CD14-positive monocyte (primary cell): ENCODE measurements at regions not wholly inside any gene's neighbourhood (a gene's known extent, or its start where the extent isn't known, plus 50 kb on each side); places are given as distances from the start of the nearest gene placed in this dataset.

Experiments used
- DNase-seq, 3 donors: peaks; one replicate each; pipeline ENCODE4 v3.0.0-alpha.2; 2011 to 2022
- H2AFZ ChIP-seq: 2 replicates; pipeline ENCODE4 v1.6.0; 2012; ENCODE audit warnings: mild to moderate bottlenecking, low read depth, low read length, inconsistent platforms; ENCODE audit not compliant: insufficient read depth, poor library complexity, severe bottlenecking
- H3K27ac ChIP-seq, 2 donors: 1 replicate in 1 of 2; 2 replicates in 1 of 2; pipeline ENCODE4 v1.5.1; 2012 to 2013; ENCODE audit warnings: low read length in 2 of 2, control low read depth in 1 of 2, inconsistent platforms in 1 of 2, low read depth in 1 of 2, mild to moderate bottlenecking in 1 of 2
- H3K27me3 ChIP-seq, 2 donors: one replicate each; pipeline versions ENCODE4 v1.6.0 to v1.6.1; 2011 to 2013; ENCODE audit warnings: low read length in 2 of 2; ENCODE audit not compliant: control insufficient read depth in 2 of 2, insufficient read depth in 2 of 2
- H3K36me3 ChIP-seq, 2 donors: replicated peaks in 1 of 2; 1 replicate in 1 of 2; 2 replicates in 1 of 2; pipeline versions ENCODE4 v1.5.1 to v1.6.1; 2012 to 2013; ENCODE audit warnings: low read length in 2 of 2, control low read depth in 1 of 2, inconsistent platforms in 1 of 2, mild to moderate bottlenecking in 1 of 2; ENCODE audit not compliant: insufficient read depth in 2 of 2, control insufficient read depth in 1 of 2
- H3K4me1 ChIP-seq, 2 donors: 1 replicate in 1 of 2; 2 replicates in 1 of 2; pipeline versions ENCODE4 v1.5.1 to v1.6.1; 2012 to 2013; ENCODE audit warnings: low read length in 2 of 2, control low read depth in 1 of 2, inconsistent platforms in 1 of 2, mild to moderate bottlenecking in 1 of 2, moderate library complexity in 1 of 2; ENCODE audit not compliant: insufficient read depth in 2 of 2, control insufficient read depth in 1 of 2
- H3K4me2 ChIP-seq: replicated peaks from 2 replicates; pipeline ENCODE3; 2012; ENCODE audit warnings: low read length, moderate library complexity, mild to moderate bottlenecking; ENCODE audit not compliant: poor library complexity, severe bottlenecking; ENCODE audit errors: extremely low read depth
- H3K4me3 ChIP-seq, 3 experiments: fragments of 200-600 bp in 1 of 3; sonication (generic) in 1 of 3; replicated peaks in 1 of 3; 1 replicate in 2 of 3; 2 replicates in 1 of 3; pipeline ENCODE4 v1.5.1; 2011 to 2013; ENCODE audit warnings: low read length in 3 of 3, mild to moderate bottlenecking in 3 of 3, control low read depth in 2 of 3, low read depth in 2 of 3, inconsistent platforms in 1 of 3, moderate library complexity in 1 of 3
- H3K79me2 ChIP-seq: 2 replicates; pipeline ENCODE4 v1.6.0; 2012; ENCODE audit warnings: mild to moderate bottlenecking, control low read depth, inconsistent platforms, low read length, moderate library complexity; ENCODE audit not compliant: insufficient read depth
- H3K9ac ChIP-seq: 2 replicates; pipeline ENCODE4 v1.6.0; 2017; ENCODE audit warnings: low read length, mild to moderate bottlenecking; ENCODE audit not compliant: insufficient read depth, poor library complexity, severe bottlenecking
- H3K9me3 ChIP-seq, 2 donors: replicated peaks in 1 of 2; 1 replicate in 1 of 2; 2 replicates in 1 of 2; pipeline versions ENCODE4 v1.5.1 to v1.6.1; 2012 to 2013; ENCODE audit warnings: low read length in 2 of 2, control low read depth in 1 of 2; ENCODE audit not compliant: control insufficient read depth in 1 of 2, insufficient read depth in 1 of 2
- H4K20me1 ChIP-seq: 2 replicates; pipeline ENCODE4 v1.6.0; 2012; ENCODE audit warnings: mild to moderate bottlenecking, low read length, control low read depth, moderate library complexity; ENCODE audit not compliant: insufficient read depth
- H3K27ac Mint-ChIP-seq, 7 donors: one replicate each; pipeline ENCODE4 v1.8.0; 2020; ENCODE audit warnings: mild to moderate bottlenecking in 7 of 7, mixed read lengths in 7 of 7, moderate library complexity in 6 of 7, inconsistent platforms in 2 of 7
- H3K27me3 Mint-ChIP-seq, 3 donors: one replicate each; pipeline ENCODE4 v1.8.0; 2021 to 2022; ENCODE audit warnings: low read depth in 3 of 3, mild to moderate bottlenecking in 3 of 3, mixed read lengths in 3 of 3, moderate library complexity in 3 of 3, inconsistent platforms in 1 of 3
- H3K36me3 Mint-ChIP-seq, 2 donors: one replicate each; pipeline ENCODE4 v1.8.0; 2020; ENCODE audit warnings: mixed read lengths in 2 of 2, inconsistent platforms in 1 of 2, mild to moderate bottlenecking in 1 of 2
- H3K4me1 Mint-ChIP-seq: one replicate; pipeline ENCODE4 v1.8.0; 2020; ENCODE audit warnings: mild to moderate bottlenecking, mixed read lengths
- H3K4me3 Mint-ChIP-seq, 2 donors: one replicate each; pipeline ENCODE4 v1.8.0; 2020; ENCODE audit warnings: mild to moderate bottlenecking in 2 of 2, mixed read lengths in 2 of 2, moderate library complexity in 1 of 2
- H3K9me3 Mint-ChIP-seq, 7 donors: one replicate each; pipeline ENCODE4 v1.8.0; 2020 to 2022; ENCODE audit warnings: mixed read lengths in 7 of 7, mild to moderate bottlenecking in 6 of 7, moderate library complexity in 6 of 7, inconsistent platforms in 2 of 7
- WGBS: methylation state at CpG from one replicate; pipeline ENCODE4 v1.1.5; 2013; ENCODE audit warnings: missing lambda C conversion rate; ENCODE audit not compliant: insufficient coverage; 5-methylcytosine and 5-hydroxymethylcytosine counted together
- intact Hi-C, 2 donors: fragments of 100-400 bp; cut with micrococcal nuclease; formaldehyde crosslinking; loops; one replicate each; pipeline versions ENCODE4 v1.15.0 to v1.15.1; 2023
- TF ChIP-seq, protein P1 (sequence below): fragments of 200-600 bp; IDR thresholded peaks from one replicate; pipeline ENCODE4 v1.8.0; 2022; ENCODE audit warnings: antibody characterized with exemption, mild to moderate bottlenecking

DNA sequence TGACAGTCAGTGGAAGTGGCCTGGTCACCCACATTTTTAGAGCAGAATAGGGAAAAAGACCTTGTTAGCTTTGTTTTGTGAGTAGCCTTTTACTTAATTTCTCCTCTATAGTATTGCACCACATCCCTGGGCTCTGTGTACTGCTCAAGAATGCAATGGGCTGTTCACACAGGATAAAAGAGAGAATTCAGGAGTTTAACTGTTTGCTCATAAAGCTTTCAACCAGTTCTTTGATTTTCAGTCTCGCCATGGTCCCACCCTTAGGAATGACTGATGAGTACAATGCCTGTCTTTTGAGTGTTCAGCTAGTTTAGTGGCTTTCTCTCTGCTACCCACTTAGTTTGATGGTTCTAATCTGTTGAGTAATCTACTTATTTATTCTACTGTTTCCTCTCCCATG lies 129.7 kb downstream of the PLG start:
- H3K27ac ChIP-seq: no peak overlapping the region
- no peaks in the 10 kb centered on the region for H4K20me1 ChIP-seq
- no peaks in the 10 kb centered on the region for H3K36me3 Mint-ChIP-seq
- H3K4me3 ChIP-seq: no peak overlapping the region
- H3K4me3 Mint-ChIP-seq: no peak overlapping the region
- H3K4me2 ChIP-seq: no peak overlapping the region
- no peak overlapping the region for H2AFZ ChIP-seq
- H3K36me3 ChIP-seq: no peaks in the 10 kb centered on the region
- H3K4me1 Mint-ChIP-seq: no peaks in the 10 kb centered on the region
- peaks cover 0 to 2% (median 0%) of the 10 kb centered on the region in 3 donors for H3K27me3 Mint-ChIP-seq
- H3K4me1 ChIP-seq: no peaks in the 10 kb centered on the region
- TF ChIP-seq, protein P1, sequence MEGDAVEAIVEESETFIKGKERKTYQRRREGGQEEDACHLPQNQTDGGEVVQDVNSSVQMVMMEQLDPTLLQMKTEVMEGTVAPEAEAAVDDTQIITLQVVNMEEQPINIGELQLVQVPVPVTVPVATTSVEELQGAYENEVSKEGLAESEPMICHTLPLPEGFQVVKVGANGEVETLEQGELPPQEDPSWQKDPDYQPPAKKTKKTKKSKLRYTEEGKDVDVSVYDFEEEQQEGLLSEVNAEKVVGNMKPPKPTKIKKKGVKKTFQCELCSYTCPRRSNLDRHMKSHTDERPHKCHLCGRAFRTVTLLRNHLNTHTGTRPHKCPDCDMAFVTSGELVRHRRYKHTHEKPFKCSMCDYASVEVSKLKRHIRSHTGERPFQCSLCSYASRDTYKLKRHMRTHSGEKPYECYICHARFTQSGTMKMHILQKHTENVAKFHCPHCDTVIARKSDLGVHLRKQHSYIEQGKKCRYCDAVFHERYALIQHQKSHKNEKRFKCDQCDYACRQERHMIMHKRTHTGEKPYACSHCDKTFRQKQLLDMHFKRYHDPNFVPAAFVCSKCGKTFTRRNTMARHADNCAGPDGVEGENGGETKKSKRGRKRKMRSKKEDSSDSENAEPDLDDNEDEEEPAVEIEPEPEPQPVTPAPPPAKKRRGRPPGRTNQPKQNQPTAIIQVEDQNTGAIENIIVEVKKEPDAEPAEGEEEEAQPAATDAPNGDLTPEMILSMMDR: no peak
- H3K27ac Mint-ChIP-seq: no peak overlapping the region
- no peaks in the 10 kb centered on the region for H3K27me3 ChIP-seq
- H3K9me3 ChIP-seq: peaks cover 0 to 3% of the 10 kb centered on the region in 2 donors
- DNase-seq: no peak
- no peak overlapping the region for H3K9ac ChIP-seq
- peaks cover 0 to 2% (median 0%) of the 10 kb centered on the region in 7 donors for H3K9me3 Mint-ChIP-seq
- no peaks in the 10 kb centered on the region for H3K79me2 ChIP-seq
- intact Hi-C loops: no loop called here
- WGBS: 40% methylated on average over 1 of the region's 1 CpG

DNA sequence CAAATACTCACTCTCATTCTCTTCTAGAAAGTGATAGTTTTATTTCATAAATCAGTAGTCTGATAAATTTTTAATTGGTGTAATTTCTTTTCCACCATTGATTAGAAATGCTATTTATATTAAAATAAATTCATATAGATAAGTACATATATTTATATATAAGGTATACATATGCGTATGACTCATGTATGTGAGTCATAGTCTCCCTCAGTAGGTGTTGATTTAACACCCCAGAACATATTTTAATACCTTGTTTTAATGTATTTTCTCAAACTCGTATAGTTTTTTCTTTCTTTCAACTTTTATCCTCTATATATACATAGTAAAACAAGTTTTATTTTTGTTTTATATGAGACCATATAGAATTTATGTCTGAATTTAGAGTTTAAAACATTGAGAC lies 130.4 kb downstream of the PLG start:
- WGBS: no CpG with 5 or more reads among the region's 2 CpGs

More for the DNA sequence above, 130.4 kb downstream of the PLG start:
- peaks cover 5 to 7% of the 10 kb centered on the region in 2 donors for H3K9me3 ChIP-seq
- Mint-ChIP-seq H3K27me3 (peaks cover 0 to 2% (median 2%) of the 10 kb centered on the region in 3 donors), H3K27ac (no peak overlapping the region), H3K4me1 (no peaks in the 10 kb centered on the region), H3K36me3 (no peaks in the 10 kb centered on the region), H3K4me3 (no peak overlapping the region), H3K9me3 (peaks cover 0 to 4% (median 0%) of the 10 kb centered on the region in 7 donors)
- H3K4me2 ChIP-seq: no peak overlapping the region
- DNase-seq: no peak
- H3K27me3 ChIP-seq: no peaks in the 10 kb centered on the region
- intact Hi-C loops: no loop called here
- TF ChIP-seq, protein P1: no peak
- H2AFZ ChIP-seq: no peak overlapping the region
- no peaks in the 10 kb centered on the region for H3K4me1 ChIP-seq
- no peaks in the 10 kb centered on the region for H3K79me2 ChIP-seq
- no peaks in the 10 kb centered on the region for H3K36me3 ChIP-seq
- H3K27ac ChIP-seq: no peak overlapping the region
- no peak overlapping the region for H3K9ac ChIP-seq
- H3K4me3 ChIP-seq: no peak overlapping the region
- H4K20me1 ChIP-seq: no peaks in the 10 kb centered on the region
